Liver (tissue), 8 donors: ENCODE measurements at regions not wholly inside any gene's neighbourhood (a gene's known extent, or its start where the extent isn't known, plus 50 kb on each side); places are given as distances from the start of the nearest gene placed in this dataset.

ENCODE experiments used
- DNase-seq: peaks from one replicate; pipeline ENCODE4 v3.0.0-alpha.2; 2017; ENCODE audit warnings: low spot score
- H3K27ac ChIP-seq, 2 donors: one replicate each; pipeline ENCODE4 v1.7.0; 2013; ENCODE audit warnings: inconsistent platforms in 2 of 2, low read length in 2 of 2, control low read depth in 1 of 2, low read depth in 1 of 2, mild to moderate bottlenecking in 1 of 2
- H3K27me3 ChIP-seq, 4 donors: one replicate each; pipeline versions ENCODE4 v1.6.1 to v1.7.0; 2013; ENCODE audit warnings: low read length in 3 of 4, inconsistent platforms in 1 of 4, mild to moderate bottlenecking in 1 of 4, moderate library complexity in 1 of 4; ENCODE audit not compliant: control insufficient read depth in 4 of 4, insufficient read depth in 4 of 4
- H3K36me3 ChIP-seq, 4 donors: one replicate each; pipeline versions ENCODE4 v1.6.1 to v1.7.0; 2013; ENCODE audit warnings: low read length in 3 of 4, mild to moderate bottlenecking in 3 of 4, low read depth in 1 of 4, moderate library complexity in 1 of 4; ENCODE audit not compliant: control insufficient read depth in 4 of 4, insufficient read depth in 3 of 4
- H3K4me1 ChIP-seq, 4 donors: one replicate each; pipeline versions ENCODE4 v1.6.1 to v1.7.0; 2013; ENCODE audit warnings: low read length in 3 of 4, mild to moderate bottlenecking in 3 of 4, moderate library complexity in 1 of 4; ENCODE audit not compliant: control insufficient read depth in 4 of 4, insufficient read depth in 4 of 4
- H3K4me3 ChIP-seq, 3 donors: one replicate each; pipeline versions ENCODE4 v1.6.1 to v1.7.0; 2013; ENCODE audit warnings: low read length in 3 of 3, control low read depth in 1 of 3, low read depth in 1 of 3, mild to moderate bottlenecking in 1 of 3
- H3K9ac ChIP-seq, 2 donors: one replicate each; pipeline ENCODE4 v1.7.0; 2013; ENCODE audit warnings: low read length in 2 of 2, mild to moderate bottlenecking in 2 of 2, moderate library complexity in 2 of 2, control low read depth in 1 of 2, low read depth in 1 of 2
- H3K9me3 ChIP-seq, 4 donors: one replicate each; pipeline versions ENCODE4 v1.6.1 to v1.7.0; 2013; ENCODE audit warnings: low read length in 3 of 4; ENCODE audit not compliant: control insufficient read depth in 4 of 4
- EGR1 ChIP-seq, 2 donors: IDR thresholded peaks; 2 replicates each; pipeline ENCODE4 v1.6.1; 2016 to 2018; ENCODE audit warnings: antibody characterized with exemption in 2 of 2, low read depth in 2 of 2
- FOXA1 ChIP-seq: IDR thresholded peaks from 2 replicates; pipeline ENCODE4 v1.6.1; 2016; ENCODE audit warnings: antibody characterized with exemption
- FOXA2 ChIP-seq: IDR thresholded peaks from 2 replicates; pipeline ENCODE4 v1.6.1; 2016; ENCODE audit warnings: antibody characterized with exemption
- GABPA ChIP-seq, 2 donors: IDR thresholded peaks in 1 of 2; conservative IDR thresholded peaks in 1 of 2; 2 replicates each; pipeline ENCODE4 v1.6.1; 2016; ENCODE audit warnings: antibody characterized with exemption in 2 of 2, mild to moderate bottlenecking in 1 of 2, moderate library complexity in 1 of 2
- HNF4A ChIP-seq, 2 donors: conservative IDR thresholded peaks; 2 replicates each; pipeline ENCODE4 v1.6.1; 2016; ENCODE audit warnings: antibody characterized with exemption in 2 of 2, mild to moderate bottlenecking in 2 of 2
- HNF4G ChIP-seq: IDR thresholded peaks from 2 replicates; pipeline ENCODE4 v1.6.1; 2016; ENCODE audit warnings: antibody characterized with exemption
- JUND ChIP-seq, 2 donors: IDR thresholded peaks; 2 replicates each; pipeline ENCODE4 v1.6.1; 2016; ENCODE audit warnings: antibody characterized with exemption in 2 of 2
- RAD21 ChIP-seq, 2 donors: IDR thresholded peaks; 2 replicates each; pipeline ENCODE4 v1.6.1; 2016; ENCODE audit warnings: antibody characterized with exemption in 2 of 2, mild to moderate bottlenecking in 2 of 2
- RXRA ChIP-seq, 2 donors: IDR thresholded peaks; 2 replicates each; pipeline ENCODE4 v1.6.1; 2017 to 2018; ENCODE audit warnings: antibody characterized with exemption in 2 of 2, mild to moderate bottlenecking in 1 of 2
- SP1 ChIP-seq: IDR thresholded peaks from 2 replicates; pipeline ENCODE4 v1.6.1; 2018; ENCODE audit warnings: antibody characterized with exemption, mild to moderate bottlenecking
- TAF1 ChIP-seq: conservative IDR thresholded peaks from 2 replicates; pipeline ENCODE4 v1.6.1; 2016; ENCODE audit warnings: antibody characterized with exemption, mild to moderate bottlenecking
- YY1 ChIP-seq: IDR thresholded peaks from 2 replicates; pipeline ENCODE4 v1.6.1; 2016; ENCODE audit warnings: antibody characterized with exemption, mild to moderate bottlenecking
- WGBS: extraction: QIAGEN DNeasy Blood & Tissue Kit; methylation state at CpG from one replicate; pipeline ENCODE4 v1.1.7; 2013; 5-methylcytosine and 5-hydroxymethylcytosine counted together
- TF ChIP-seq, protein P1 (sequence below): IDR thresholded peaks from 2 replicates; pipeline ENCODE4 v1.6.1; 2016; ENCODE audit warnings: antibody characterized with exemption
- TF ChIP-seq, protein P2 (sequence below): fragments of 150-350 bp; IDR thresholded peaks from 2 replicates; pipeline ENCODE4 v1.5.1; 2017; ENCODE audit warnings: improper control_type of control experiment, low read depth, low read length; ENCODE audit not compliant: missing input control
- TF ChIP-seq, protein P3 (sequence below): IDR thresholded peaks from 2 replicates; pipeline ENCODE4 v1.6.1; 2016; ENCODE audit warnings: antibody characterized with exemption
- TF ChIP-seq, protein P4 (sequence below): IDR thresholded peaks from 2 replicates; pipeline ENCODE4 v1.6.1; 2016; ENCODE audit warnings: antibody characterized with exemption
- TF ChIP-seq, protein P5 (sequence below): IDR thresholded peaks from 2 replicates; pipeline ENCODE4 v1.6.1; 2016; ENCODE audit warnings: antibody characterized with exemption, mild to moderate bottlenecking
- donor health status: healthy.
- donor health status: healthy.
- donor health status: healthy.
- donor health status: healthy.
- donor health status: healthy.

DNA sequence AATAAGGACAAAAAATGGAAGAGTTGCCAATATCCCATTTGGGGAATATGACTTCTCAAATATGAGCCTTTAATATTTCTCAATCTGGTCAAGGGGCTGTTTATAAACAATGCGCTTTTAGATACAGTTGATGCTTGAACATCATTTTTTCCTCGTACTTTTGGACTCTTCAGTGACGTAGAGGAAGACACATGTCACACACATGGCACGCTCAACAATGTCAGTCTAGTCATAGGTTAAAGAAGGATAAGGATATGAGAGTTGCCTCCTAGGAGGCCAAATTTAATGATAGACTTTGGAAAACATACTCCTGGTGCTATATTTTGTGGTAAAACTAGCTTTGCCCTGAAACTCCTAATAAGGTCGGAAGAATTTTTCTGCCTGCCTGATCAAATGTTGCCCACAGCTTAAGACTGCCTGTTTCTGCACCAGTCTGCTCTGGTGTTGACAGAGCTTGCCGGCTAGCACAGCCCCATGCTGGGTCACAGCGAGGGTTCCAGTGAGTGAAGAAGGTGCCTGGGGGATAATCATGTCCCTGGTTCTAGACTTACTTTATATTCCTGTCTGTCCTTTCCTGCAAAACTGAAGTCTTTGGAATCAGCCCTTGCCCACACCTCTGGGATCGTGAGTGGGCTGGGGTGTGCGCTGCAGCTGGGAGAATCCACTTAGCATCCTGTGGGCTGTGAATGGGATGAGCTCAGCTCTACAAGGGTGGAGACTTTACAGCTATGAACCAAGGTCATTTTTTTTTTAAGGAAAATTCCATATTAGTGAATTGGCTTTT lies 230.8 kb upstream of the IRX4 start:
- no peak overlapping the region for H3K4me3 ChIP-seq
- H3K9me3 ChIP-seq = no peaks in the 10 kb centered on the region
- TF ChIP-seq, protein P1, sequence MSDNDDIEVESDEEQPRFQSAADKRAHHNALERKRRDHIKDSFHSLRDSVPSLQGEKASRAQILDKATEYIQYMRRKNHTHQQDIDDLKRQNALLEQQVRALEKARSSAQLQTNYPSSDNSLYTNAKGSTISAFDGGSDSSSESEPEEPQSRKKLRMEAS = no peak
- no peak for TF ChIP-seq RAD21 (IDR thresholded peaks at IDR 0.05)
- no peak for TF ChIP-seq SP1
- TF ChIP-seq, protein P2, sequence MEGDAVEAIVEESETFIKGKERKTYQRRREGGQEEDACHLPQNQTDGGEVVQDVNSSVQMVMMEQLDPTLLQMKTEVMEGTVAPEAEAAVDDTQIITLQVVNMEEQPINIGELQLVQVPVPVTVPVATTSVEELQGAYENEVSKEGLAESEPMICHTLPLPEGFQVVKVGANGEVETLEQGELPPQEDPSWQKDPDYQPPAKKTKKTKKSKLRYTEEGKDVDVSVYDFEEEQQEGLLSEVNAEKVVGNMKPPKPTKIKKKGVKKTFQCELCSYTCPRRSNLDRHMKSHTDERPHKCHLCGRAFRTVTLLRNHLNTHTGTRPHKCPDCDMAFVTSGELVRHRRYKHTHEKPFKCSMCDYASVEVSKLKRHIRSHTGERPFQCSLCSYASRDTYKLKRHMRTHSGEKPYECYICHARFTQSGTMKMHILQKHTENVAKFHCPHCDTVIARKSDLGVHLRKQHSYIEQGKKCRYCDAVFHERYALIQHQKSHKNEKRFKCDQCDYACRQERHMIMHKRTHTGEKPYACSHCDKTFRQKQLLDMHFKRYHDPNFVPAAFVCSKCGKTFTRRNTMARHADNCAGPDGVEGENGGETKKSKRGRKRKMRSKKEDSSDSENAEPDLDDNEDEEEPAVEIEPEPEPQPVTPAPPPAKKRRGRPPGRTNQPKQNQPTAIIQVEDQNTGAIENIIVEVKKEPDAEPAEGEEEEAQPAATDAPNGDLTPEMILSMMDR = no peak
- no peak for TF ChIP-seq FOXA1
- no peak for TF ChIP-seq RXRA (IDR thresholded peaks at IDR 0.05)
- no peak for TF ChIP-seq HNF4G
- TF ChIP-seq FOXA2 = no peak
- no peak for TF ChIP-seq GABPA (IDR thresholded peaks at IDR 0.05 in 1 of 2, conservative IDR thresholded peaks at IDR 0.05 in 1 of 2)
- TF ChIP-seq, protein P3, sequence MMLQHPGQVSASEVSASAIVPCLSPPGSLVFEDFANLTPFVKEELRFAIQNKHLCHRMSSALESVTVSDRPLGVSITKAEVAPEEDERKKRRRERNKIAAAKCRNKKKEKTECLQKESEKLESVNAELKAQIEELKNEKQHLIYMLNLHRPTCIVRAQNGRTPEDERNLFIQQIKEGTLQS = no peak
- no peak for TF ChIP-seq JUND (IDR thresholded peaks at IDR 0.05)
- TF ChIP-seq TAF1 = no peak
- TF ChIP-seq, protein P4, sequence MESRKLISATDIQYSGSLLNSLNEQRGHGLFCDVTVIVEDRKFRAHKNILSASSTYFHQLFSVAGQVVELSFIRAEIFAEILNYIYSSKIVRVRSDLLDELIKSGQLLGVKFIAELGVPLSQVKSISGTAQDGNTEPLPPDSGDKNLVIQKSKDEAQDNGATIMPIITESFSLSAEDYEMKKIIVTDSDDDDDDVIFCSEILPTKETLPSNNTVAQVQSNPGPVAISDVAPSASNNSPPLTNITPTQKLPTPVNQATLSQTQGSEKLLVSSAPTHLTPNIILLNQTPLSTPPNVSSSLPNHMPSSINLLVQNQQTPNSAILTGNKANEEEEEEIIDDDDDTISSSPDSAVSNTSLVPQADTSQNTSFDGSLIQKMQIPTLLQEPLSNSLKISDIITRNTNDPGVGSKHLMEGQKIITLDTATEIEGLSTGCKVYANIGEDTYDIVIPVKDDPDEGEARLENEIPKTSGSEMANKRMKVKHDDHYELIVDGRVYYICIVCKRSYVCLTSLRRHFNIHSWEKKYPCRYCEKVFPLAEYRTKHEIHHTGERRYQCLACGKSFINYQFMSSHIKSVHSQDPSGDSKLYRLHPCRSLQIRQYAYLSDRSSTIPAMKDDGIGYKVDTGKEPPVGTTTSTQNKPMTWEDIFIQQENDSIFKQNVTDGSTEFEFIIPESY = no peak
- no peak for TF ChIP-seq YY1
- no peaks in the 10 kb centered on the region for H3K4me1 ChIP-seq
- H3K27me3 ChIP-seq = peaks cover 0 to 4% (median 0%) of the 10 kb centered on the region in 4 donors
- H3K9ac ChIP-seq = no peak overlapping the region
- 73% methylated on average over 9 of the region's 9 CpGs for WGBS
- H3K36me3 ChIP-seq = no peaks in the 10 kb centered on the region
- no peak overlapping the region for H3K27ac ChIP-seq
- no peak for DNase-seq

DNA sequence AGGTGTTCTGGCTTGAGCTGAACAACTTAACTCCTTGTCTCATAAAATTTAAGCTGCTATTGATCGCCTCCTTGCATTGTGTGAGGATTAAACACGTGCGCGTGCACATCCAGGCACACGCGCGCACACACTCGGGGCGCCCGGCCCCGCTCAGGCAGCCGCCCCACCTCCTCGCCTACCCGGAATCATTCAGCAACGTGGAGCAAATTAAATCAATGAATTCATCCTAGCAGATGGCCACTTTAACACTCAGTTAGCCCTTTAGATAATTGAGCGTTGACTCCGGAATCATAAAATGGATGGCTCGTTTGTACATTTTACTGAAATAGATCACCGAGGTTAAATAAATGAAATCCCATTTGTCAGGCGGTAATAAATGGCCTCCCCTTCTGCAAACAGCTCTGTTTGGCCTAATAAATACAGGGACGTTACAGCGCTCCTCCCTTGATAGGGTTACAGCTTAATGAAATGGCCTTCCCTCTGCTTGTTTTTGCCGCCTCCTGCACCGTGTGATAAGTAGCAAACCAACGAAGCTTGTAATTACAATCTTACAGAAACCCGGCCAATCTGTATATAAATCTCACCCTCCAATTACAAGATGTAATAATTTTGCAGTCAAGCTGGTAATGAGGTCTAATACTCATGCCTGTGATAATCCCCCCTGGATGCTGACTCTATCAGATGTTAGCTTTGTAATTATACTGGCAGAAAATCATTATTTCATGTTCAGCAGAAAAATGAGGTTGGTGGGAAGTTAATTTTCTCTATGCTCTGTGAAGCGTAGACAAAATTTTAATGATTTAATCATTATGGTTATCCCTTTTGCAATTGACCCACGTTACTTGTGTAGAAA lies 229.7 kb upstream of the IRX4 start:
- WGBS = 78% methylated on average over 28 of the region's 28 CpGs
- TF ChIP-seq, protein P1 = no peak
- TF ChIP-seq, protein P3 = no peak
- TF ChIP-seq SP1 (no peak), EGR1 (IDR thresholded peaks at IDR 0.05; ENCODE audit: low read depth in 2 of 2) (no peak), HNF4A (conservative IDR thresholded peaks at IDR 0.05) (no peak), RXRA (IDR thresholded peaks at IDR 0.05) (no peak), HNF4G (no peak), TAF1 (no peak)
- TF ChIP-seq, protein P5, sequence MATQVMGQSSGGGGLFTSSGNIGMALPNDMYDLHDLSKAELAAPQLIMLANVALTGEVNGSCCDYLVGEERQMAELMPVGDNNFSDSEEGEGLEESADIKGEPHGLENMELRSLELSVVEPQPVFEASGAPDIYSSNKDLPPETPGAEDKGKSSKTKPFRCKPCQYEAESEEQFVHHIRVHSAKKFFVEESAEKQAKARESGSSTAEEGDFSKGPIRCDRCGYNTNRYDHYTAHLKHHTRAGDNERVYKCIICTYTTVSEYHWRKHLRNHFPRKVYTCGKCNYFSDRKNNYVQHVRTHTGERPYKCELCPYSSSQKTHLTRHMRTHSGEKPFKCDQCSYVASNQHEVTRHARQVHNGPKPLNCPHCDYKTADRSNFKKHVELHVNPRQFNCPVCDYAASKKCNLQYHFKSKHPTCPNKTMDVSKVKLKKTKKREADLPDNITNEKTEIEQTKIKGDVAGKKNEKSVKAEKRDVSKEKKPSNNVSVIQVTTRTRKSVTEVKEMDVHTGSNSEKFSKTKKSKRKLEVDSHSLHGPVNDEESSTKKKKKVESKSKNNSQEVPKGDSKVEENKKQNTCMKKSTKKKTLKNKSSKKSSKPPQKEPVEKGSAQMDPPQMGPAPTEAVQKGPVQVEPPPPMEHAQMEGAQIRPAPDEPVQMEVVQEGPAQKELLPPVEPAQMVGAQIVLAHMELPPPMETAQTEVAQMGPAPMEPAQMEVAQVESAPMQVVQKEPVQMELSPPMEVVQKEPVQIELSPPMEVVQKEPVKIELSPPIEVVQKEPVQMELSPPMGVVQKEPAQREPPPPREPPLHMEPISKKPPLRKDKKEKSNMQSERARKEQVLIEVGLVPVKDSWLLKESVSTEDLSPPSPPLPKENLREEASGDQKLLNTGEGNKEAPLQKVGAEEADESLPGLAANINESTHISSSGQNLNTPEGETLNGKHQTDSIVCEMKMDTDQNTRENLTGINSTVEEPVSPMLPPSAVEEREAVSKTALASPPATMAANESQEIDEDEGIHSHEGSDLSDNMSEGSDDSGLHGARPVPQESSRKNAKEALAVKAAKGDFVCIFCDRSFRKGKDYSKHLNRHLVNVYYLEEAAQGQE = no peak
- TF ChIP-seq, protein P2 = no peak

More for the DNA sequence above, 229.7 kb upstream of the IRX4 start:
- no peaks in the 10 kb centered on the region for H3K9me3 ChIP-seq
- DNase-seq = no peak
- no peaks in the 10 kb centered on the region for H3K36me3 ChIP-seq
- H3K4me1 ChIP-seq = no peaks in the 10 kb centered on the region
- H3K9ac ChIP-seq = no peak overlapping the region
- no peak overlapping the region for H3K4me3 ChIP-seq
- no peak overlapping the region for H3K27ac ChIP-seq
- H3K27me3 ChIP-seq = peaks cover 0 to 4% (median 0%) of the 10 kb centered on the region in 4 donors
